Cardiac fibroblast (primary cell): ENCODE measurements at regions not wholly inside any gene's neighbourhood (a gene's known extent, or its start where the extent isn't known, plus 50 kb on each side); places are given as distances from the start of the nearest gene placed in this dataset.

Experiments used
- DNase-seq, 2 donors: peaks; one replicate each; pipeline versions ENCODE4 v3.0.0 to v3.0.0-alpha.2; 2010; ENCODE audit warnings: low read depth in 2 of 2
- H3K4me3 ChIP-seq, 2 donors: replicated peaks in 1 of 2; 1 replicate in 1 of 2; 2 replicates in 1 of 2; pipeline ENCODE4 v1.5.1; 2011; ENCODE audit warnings: low read depth in 2 of 2, low read length in 2 of 2, mild to moderate bottlenecking in 2 of 2, moderate library complexity in 1 of 2
- TF ChIP-seq, protein P1 (sequence below): IDR thresholded peaks from one replicate; pipeline ENCODE4 v1.5.1; 2011; ENCODE audit warnings: low read depth, mild to moderate bottlenecking, low read length, inconsistent platforms

GRCh38 chr3:74027121-74027520 lies 402.4 kb upstream of the PDZRN3 start:
- no peak overlapping the region for H3K4me3 ChIP-seq
- DNase-seq = no peak
- TF ChIP-seq, protein P1, sequence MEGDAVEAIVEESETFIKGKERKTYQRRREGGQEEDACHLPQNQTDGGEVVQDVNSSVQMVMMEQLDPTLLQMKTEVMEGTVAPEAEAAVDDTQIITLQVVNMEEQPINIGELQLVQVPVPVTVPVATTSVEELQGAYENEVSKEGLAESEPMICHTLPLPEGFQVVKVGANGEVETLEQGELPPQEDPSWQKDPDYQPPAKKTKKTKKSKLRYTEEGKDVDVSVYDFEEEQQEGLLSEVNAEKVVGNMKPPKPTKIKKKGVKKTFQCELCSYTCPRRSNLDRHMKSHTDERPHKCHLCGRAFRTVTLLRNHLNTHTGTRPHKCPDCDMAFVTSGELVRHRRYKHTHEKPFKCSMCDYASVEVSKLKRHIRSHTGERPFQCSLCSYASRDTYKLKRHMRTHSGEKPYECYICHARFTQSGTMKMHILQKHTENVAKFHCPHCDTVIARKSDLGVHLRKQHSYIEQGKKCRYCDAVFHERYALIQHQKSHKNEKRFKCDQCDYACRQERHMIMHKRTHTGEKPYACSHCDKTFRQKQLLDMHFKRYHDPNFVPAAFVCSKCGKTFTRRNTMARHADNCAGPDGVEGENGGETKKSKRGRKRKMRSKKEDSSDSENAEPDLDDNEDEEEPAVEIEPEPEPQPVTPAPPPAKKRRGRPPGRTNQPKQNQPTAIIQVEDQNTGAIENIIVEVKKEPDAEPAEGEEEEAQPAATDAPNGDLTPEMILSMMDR = no peak

- no peak overlapping the region for H3K4me3 ChIP-seq
- no peak for DNase-seq
- TF ChIP-seq, protein P1 = no peak
These were observed 398.7 kb upstream of the PDZRN3 start for GRCh38 chr3:74023395-74023794.

GRCh38 chr3:74021449-74021848 lies 396.7 kb upstream of the PDZRN3 start:
- no peak for DNase-seq
- H3K4me3 ChIP-seq = no peak overlapping the region
- TF ChIP-seq, protein P1 = no peak

DNA sequence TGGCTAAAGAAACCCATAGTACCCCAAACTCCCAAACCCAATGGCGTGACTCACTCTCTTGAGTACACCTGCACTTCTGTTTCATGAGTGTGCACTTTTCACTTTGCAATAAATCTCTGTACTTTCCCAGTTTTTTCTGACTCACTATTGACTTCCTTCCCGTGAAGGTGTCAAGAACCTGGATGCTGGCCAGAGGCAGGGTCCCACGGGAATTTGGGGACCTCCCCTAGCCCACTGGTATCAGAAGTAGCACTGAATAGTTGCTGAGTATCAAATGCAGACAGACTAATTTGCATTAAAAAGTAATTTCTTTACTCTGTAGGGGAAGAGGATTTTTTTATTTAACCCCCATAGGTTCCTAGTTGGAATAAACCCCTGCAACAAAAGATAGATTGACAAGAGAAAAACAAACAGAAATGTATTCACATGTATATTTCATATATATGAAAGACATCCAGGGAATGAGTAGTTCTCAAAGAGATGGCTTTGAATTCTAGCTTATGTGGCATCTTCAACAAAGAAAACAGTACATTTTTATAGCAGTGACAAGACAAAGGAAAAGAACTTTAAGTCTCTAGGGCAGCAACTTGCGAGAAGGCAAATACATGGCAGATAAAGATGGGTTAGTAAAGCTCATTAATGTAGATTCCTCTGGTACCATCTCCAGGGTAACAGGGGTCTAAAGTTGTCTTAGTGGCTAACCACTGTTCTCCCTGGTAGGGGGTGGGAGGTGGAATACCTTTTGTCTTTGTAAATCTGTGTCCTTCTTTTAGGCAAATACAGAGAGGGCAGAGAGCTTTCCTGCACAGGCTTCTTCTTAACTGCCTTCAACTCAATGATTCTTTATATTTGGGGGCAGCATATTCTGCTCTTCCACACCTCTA lies 385.5 kb upstream of the PDZRN3 start:
- no peak overlapping the region for H3K4me3 ChIP-seq
- no peak for DNase-seq
- TF ChIP-seq, protein P1 = no peak

- no peak for DNase-seq
- TF ChIP-seq, protein P1 = no peak
- H3K4me3 ChIP-seq = no peak overlapping the region
These were observed 379.6 kb upstream of the PDZRN3 start for GRCh38 chr3:74004386-74004785.

- DNase-seq = no peak
- no peak overlapping the region for H3K4me3 ChIP-seq
- TF ChIP-seq, protein P1 = no peak
These were observed 379.0 kb upstream of the PDZRN3 start for GRCh38 chr3:74003734-74004133.
